ENCODE measurements at regions not wholly inside any gene's neighbourhood (a gene's known extent, or its start where the extent isn't known, plus 50 kb on each side); places are given as distances from the start of the nearest gene placed in this dataset.

DNA sequence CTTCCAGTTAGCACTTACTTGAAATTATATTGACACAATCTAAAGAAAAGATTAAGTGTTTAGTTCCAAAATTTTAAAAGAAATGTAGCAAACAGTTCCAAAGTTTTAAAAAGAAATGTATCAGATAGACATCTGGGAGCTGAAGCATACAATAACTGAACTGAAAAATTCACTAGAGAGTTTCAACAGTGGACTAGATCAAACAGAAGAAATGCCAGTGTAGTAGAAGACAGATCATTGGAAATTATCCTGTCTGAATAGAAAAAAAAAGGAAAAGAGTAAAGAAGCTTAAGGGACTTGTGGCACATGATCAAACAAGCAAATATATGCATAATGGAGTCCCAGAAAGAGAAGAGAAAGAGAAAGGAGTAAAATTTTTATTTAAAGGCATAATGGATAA is 261.4 kb downstream of the LAS1L start:
- TF ChIP-seq EZH2phosphoT487 (IDR thresholded peaks at IDR 0.05; ENCODE audit: insufficient read depth, low read depth) = no peak
- no peak for TF ChIP-seq EZH2 (IDR thresholded peaks at IDR 0.05; ENCODE audit: insufficient read depth, poor library complexity, severe bottlenecking)

All from GM23248 (cell line).